NCI-H774 (cell line): ENCODE measurements at regions not wholly inside any gene's neighbourhood (a gene's known extent, or its start where the extent isn't known, plus 50 kb on each side); places are given as distances from the start of the nearest gene placed in this dataset.

Source experiments
- DNase-seq: peaks from one replicate; lab custom pipeline; 2025; lab: John Stamatoyannopoulos, UW

DNA sequence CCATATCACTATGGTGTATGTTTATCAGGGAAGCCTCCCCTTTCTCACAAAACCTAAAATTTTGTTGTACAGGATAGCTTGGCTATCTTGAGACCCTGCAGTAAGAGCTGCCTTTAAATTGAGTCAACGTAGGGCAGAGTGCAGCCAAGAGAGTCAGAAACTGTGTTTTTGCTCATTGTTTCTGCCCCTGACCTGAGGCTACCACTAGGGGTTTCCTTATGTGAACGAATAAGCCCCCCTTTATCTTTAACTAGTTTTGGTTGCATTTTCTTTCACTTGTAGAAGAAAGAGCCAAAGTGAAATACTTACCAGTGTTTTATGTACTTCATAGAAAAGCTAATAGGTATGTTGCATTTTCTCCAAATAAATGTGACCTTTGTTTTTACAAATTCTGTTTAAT lies 149.9 kb upstream of the TMC3 start:
- DNase-seq = no peak

DNA sequence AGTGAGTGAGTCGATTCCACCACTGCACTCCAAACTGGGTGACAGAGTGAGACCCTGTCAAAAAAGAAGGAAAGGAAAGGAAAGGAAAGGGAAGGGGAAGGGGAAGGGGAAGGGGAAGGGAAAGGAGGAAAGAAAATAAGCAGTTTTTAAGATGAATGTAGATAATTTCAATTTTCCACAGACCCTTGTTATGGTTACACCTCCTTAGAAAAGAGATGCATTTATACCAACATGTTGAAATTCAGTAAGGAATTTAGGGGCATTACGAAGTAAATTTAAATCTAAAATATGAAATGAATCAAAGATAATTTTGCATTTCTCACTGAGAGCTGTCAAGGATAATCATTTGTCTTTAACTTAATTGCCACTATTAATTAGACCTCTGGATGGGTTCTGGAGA lies 146.5 kb upstream of the TMC3 start:
- no peak for DNase-seq

DNA sequence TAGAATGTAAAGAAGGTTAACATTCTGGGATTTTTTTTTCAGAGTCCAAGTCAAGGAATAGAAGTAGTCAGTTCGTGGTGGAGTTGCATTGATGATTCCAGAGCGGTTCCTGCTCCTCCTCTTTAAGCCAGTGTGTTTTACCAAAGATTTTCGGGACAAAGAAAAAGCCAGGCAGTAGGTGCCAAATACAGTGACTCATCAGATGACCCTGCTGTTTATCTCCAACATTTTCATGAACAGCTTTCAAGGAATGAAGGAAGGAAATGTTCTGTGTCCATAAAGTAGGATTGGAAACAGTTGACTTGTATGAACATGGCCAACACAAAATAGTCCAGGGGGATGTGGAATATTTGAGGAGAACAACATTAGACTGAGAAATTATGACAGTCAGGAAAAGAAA lies 142.4 kb upstream of the TMC3 start:
- DNase-seq = no peak

DNA sequence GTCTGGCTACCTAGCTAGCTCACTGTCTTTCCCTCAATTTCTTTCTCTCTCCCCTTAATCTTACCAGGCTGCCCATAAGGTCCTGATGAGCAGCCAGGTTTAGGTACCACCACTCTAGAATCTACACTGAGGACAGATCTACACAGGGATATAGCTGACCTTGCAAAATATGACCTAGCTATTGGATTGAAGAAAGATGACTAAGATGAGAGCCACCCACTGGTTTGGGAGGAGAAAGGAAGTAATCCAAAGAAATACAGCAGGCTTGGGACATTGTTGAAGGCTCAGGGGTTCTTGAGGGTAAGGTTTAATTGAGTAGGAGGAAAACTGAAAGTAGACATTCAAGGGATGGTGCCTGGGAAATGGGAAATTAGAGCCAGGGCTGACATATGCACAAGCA lies 142.0 kb upstream of the TMC3 start:
- no peak for DNase-seq

DNA sequence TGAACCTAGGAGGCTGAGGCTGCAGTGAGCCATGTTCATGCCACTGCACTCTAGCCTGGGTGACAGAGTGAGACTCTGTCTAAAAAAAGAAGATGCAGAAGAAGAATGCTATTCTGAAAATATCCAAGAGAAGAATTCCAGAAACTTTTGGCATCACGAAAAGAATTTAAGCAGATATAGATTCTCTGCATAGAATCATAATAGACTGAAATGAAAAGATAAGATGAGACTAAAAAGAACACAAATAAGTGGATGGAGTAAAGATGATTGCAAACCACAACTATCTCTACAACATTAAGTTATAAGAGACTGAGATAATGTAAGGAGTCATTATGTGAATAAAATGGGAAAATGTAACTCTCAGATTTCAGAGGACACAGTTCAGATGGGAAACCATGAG lies 140.7 kb upstream of the TMC3 start:
- no peak for DNase-seq

DNA sequence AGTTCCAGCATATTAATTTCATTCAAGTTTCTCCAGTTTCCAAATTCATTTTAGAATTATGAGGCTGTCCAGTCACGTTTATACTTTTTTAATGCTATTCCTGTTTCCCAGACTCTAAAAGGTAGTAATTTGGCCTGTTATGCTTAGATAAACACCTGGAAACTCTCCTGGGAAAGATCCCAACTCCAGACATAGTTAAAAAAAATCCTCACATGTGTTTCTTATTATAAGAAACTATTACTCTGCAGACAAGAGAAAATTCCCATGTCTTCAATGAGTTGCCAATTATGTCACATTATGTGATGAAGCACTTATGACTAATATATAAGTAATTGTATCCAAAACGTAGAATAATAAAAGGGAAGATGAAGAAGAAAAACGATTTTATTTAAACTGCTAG lies 137.1 kb upstream of the TMC3 start:
- DNase-seq = no peak

DNA sequence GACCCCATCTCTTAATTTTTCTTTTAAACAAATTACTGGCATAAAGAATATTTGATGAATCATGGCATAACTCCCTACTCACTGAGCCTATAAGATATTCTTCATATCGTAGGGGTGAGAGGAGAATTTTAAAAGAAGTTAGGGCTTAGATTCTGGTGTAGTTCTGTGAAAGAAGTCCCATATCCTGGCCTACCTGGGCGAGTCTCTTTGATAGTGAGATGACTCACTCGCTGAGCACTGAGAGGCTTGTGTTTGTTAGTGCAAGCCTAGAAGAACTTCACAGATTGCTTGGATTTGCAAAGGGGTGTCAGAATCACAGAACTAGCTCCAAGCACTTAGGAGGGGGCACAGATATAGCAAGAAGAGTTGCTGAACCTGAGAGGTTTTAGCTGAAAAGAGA lies 133.8 kb upstream of the TMC3 start:
- no peak for DNase-seq

DNA sequence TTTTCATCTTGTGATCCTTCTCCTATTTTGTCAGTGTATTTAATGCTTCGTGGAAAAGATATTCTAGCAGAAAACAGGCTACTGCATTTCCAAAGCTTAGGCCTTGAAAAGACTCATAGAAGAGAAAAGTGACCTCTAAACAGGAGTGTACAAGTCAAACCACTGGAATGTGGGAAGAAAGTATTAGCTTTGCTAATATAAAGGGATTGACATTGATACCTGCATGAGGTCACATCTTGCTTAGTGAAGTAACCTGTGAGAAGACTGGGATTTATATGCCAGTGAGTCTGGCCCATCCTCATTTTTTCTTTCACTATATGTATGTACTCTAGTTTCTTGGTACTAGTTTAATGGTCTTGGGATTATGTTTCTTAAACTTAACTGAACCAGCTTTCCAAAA lies 132.9 kb upstream of the TMC3 start:
- DNase-seq = no peak

DNA sequence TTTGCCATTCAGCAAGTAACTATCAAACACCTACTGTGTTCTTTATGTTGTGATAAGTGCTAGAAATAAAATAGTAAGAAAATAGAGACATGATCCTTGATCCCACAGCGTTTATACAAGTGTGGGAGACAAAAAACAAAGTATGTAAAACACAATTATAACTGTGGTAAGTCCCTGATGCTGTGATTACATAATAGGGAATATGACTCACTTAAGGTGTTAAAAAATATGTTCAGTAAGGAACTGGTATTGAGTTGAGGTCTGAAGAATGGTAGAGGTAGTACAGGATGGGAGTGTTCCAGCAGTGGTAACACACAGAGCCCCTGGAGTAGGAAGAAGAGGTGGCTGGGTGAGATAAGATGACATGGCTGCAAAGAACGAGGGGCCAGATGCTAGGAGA lies 132.1 kb upstream of the TMC3 start:
- DNase-seq = no peak

DNA sequence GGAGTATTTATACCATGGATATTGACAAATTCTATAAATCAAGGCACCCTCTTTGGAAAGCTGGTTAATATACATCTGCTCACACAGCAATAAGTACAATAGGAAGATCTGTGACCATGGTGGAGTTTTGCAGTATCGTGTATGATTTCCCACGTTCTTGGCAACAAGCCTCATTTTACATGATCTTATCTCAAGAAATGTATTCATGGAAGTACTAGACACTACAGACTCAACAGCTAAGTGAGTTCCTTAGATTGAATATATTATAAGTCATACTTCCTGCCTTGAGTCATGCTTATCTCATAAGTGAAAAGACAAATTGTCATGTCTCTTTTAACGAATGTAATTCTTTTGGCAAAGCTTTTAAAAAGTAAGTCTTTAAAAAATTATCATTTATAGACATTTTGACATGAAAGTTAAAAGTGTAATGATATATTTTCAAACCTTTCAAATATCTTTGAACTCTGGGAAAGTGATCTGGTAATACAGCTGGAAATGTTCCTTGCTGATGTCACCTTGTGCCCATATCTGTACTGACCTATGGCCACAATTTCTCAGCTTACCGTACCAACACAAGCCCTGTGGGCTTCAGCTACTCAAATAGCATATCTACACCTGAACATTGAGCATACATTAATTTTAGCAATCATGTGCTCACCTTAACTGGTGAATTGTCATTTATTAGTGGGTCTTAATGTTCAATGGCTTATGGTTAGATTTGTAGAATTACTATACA lies 130.3 kb upstream of the TMC3 start:
- DNase-seq = no peak

DNA sequence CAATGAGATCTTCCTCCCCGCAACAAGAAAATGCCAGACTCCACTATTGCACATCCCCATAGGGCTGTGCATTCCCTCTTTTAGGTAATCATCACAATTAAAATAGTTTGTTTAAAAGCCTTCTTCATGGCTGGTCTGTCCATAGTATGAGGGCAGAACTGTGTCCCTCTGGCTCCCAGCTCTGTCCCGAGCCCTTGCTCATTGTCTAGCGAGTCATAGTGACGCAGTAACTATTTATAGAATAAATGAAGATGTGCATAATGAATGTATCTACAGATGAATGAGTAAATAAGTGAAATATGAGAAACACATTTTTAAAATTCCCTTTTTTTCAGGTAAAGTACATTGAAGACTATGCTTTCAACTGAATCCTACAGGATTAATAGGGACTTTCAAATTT lies 128.4 kb upstream of the TMC3 start:
- no peak for DNase-seq

DNA sequence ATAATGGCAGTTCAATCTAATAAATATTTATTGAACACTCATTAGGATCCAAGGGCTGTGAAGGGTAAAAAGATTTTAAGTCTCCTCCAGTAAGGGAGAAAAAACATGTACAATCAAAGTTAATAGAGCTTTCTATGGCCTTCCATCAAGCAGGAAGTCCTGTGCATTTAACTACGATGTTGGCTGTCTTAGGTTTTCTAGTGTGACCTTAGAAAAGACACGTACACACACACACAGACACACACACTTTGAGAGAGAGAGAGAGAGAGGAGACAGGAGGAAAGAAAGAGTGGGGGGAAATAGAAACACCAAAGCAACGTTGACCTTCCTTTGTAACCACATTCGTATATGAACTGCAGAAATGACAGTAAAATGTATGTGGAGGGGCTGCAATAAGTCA lies 126.1 kb upstream of the TMC3 start:
- no peak for DNase-seq

DNA sequence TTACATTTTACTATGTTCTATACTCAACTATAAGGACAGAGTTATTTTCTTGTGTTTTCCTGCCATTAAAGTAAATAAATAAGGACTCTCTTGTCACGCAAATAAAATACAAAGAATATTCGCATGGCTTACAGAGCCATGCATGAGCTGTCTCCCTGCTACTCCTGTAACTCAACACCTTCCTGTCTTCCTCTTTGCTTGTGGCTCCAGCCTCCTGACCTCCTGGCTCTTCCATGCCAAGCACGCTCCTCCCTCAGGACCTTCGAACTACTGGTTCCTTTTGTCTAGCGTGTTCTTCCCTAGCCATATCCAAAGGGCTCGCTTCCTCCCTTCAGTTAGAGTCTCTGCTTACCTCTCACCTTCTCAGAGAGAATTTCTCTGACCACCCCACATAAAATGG lies 124.3 kb upstream of the TMC3 start:
- no peak for DNase-seq

DNA sequence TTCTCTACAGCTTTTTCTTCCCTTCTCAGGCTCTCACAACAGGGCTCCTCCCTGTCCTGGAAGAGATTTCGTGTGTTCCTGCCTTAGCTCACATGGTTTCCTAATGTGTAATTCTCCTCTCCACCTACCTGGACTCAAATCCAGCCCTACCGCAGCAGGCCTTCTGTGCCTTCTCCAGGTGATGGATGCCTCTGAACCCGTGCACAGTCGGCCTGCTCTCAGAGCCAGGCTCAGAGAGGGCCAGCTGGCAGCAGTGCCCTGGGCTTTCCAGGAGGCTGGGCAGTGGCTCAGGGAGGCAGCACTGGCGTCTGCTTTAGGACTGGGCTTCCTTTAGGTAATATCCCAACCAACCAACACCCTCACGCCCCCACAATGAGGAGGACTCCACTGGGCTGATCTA lies 123.2 kb upstream of the TMC3 start:
- no peak for DNase-seq

DNA sequence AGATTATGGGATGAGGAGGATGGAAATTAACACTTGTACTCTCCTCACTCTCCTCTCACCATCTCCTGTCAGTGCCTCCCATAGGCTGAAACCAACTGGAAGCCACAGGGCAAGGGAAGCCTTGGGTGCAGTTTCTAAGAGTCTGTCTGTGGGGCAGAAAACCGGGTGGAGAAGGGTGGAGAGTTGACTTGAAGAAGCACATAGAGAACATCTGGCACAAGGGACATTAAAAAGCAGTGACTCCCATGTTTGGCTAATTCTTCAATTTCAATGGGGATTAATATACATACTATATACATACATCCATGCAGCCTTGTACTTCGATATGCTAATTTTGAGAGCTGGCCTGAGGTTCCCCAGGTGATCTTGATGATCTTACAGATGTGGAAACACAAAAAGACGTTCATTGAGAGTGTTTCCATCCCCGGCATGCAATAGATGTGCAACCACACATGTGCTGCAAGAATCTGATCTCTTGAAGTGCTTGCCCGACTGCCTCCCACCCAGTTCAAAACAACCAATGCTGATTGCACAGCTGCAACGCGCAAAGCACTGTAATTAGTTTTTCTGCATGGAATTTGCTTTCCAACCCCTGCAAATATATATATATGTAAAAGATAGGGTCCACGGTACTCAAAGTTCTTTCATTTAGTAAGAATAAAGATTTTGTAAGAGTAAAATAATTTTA lies 121.9 kb upstream of the TMC3 start:
- DNase-seq = no peak

DNA sequence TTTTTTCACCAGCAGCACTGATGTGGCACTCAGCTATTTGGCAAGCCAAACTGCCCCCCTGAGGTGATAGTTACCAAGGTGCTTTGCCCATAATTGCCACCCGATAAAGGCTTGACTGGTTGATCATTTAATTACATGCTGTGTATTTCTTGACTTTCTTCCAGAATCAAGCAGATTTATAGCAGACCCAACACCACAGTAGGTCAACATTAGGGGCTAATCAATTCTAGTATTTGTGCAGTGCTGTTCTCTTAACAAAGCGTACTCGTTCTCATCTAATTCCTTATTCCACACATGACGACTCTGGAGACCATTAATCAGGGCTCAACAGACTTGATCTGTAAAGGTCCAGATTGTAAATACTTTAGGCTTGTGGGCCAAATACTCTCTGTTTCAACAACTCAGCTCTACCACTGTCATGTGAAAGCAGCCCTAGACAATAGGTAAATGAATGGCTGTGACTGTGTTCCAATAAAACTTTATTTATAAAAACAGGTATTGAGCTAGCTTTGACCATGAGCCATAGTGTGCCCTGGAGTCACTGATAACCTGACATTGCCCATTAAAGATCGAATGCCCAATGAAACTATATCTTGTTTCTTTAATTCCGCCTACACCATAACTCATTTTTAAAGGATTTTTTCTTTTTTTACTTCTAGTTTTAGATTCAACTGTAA lies 119.1 kb upstream of the TMC3 start:
- DNase-seq = no peak

DNA sequence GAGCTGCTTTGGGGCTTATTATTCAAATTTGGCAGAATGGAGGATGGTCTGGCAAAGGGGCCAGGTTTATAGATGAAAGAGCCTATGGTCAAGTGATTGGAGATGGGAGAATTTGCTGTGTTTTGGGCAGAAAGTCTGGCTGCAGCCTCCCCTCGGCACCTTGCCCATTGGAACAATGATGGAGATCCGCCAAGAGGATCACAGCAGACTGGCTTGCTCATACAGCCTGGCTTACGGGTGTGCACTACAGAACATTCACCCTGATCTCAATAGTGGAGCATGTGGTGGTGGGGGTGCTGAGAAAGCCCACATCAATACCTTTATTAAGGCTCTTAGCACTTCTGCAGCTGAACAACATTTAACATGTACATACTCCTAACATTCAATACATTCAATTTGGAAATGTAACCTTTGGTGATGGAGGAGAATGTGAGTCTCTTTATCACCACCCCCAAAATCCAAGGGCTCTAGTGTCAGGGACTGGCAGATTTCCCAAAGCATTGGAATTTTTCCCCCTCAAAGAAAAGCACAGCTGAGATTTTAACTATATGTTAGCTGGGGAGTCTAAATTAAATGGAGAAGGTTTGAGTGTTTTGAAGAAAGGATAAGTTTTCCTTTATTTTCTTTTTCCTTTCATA lies 118.4 kb upstream of the TMC3 start:
- no peak for DNase-seq

DNA sequence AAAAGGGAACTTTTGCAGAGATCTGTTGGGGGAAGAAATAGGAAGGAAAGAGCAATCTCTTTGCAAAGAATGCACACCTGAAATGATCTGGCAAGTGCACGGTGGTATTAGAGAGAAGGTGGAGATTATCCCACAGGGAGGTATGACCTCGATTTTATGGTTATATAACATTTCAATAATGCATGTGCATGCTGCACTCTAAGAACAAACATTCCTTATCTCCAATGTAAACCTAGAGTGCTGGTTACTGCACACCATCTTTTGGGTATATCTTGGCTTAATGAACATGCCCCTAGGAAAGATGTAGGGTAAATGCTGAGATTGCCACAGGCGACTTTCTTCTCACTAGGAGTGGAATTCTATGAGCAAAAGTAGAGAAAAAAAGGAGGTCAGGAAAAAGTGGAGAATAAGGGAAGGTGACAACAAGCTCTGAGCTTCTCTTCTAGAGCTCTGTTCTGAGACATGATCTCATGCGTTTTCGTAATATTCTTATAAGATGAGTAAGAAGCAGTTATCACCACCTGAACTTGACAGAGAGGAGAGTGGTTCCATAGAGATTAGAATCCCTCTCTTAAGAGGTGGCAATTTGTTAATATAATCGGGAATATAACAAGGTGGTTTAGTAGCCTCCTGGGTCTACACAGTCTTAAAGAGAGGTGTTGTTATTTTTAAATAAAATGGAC lies 117.5 kb upstream of the TMC3 start:
- DNase-seq = no peak

DNA sequence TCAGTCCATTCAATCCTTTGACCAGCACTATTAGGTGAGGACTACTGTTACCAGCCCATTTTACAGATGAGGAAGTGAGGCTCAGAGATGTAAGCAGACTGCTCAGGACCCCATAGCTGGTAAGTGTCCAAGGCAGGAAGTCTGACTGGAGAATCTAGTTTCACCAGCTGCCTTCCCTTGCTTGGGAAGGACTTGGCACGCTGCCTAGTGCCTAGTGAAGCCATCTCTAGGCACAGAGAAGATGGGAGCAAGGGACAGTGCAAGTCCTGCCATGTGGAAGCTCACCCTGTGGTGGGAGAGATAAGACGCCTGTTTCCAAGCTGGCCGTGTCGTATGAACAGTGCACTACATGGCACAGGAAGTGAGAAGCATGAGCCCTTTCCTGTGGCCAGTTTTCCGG lies 111.8 kb upstream of the TMC3 start:
- no peak for DNase-seq

DNA sequence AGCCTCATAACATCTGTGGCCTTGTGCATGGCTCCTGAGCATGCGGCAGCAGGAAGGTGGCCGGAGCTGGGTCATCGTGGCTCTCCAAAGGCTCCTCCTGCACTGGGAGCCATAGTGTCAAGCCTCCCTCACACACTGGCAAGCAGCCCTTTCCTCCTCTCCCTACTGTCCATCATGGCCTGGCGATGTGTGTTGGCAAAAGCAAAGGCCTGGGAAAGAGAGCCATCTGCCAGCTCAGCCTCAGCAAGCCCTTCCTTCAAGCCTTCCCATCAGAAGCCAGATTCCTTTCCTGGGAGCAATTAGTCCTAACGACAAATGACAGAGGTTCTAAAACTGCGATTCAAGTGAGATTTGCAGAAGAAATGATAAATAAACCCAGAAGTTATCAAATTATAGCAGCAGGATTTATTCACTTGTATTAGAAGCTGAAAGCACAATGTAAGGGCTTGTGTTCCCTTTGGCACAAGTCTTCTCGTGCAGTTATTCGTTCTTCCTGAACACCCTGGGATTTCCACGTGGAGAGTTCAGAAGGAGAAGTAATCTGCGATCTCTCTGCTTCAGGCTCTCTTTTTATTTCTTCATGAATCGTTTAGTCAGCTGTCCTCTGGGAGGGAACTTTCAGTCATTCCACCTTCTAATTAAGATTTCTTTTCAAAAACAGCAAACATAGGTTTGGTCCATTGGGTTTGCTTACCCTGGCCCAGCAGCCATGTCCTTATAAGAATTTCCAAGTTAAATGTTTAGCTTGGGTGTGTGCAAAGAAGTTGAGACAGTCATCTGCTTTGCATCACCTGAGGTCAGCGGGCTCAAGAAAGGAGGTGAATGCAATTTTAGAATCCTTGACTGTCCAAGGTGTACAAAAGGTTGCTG lies 110.3 kb upstream of the TMC3 start:
- DNase-seq = no peak

DNA sequence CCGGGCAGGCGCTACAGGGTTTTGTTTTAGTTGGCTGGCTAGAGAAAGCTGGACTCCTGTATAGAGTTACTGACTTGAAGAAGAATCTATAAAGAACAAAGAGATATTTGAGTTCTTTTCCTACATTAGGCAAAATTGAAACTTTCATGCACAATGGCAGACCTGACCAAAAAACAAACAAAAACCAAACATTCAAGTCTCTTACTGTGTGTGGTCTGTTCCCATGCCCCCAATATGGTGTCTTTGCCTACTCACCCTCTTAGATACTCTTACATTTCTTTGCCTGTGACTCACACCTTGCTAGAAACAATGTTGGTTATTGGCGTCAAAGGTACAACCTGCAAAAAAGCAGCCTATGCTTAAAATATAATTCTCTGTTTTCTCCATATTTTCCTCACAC lies 109.5 kb upstream of the TMC3 start:
- no peak for DNase-seq
